ENCODE measurements at regions not wholly inside any gene's neighbourhood (a gene's known extent, or its start where the extent isn't known, plus 50 kb on each side); places are given as distances from the start of the nearest gene placed in this dataset.

GRCh38 chr5:174311121-174311520 is 265.6 kb downstream of the NSG2 start:
- DNase-seq (ENCODE audit: low read depth), result no peak

GRCh38 chr5:174311531-174312269 is 266.2 kb downstream of the NSG2 start:
- DNase-seq (ENCODE audit: low read depth), result peak; percentile 23

GRCh38 chr5:174312270-174312617 is 266.7 kb downstream of the NSG2 start:
- DNase-seq (ENCODE audit: low read depth), result no peak

- no peak for DNase-seq (ENCODE audit: low read depth)
Observed at GRCh38 chr5:174312641-174313040, 267.1 kb downstream of the NSG2 start.

GRCh38 chr5:174313615-174314014 is 268.1 kb downstream of the NSG2 start:
- no peak for DNase-seq (ENCODE audit: low read depth)

- DNase-seq (ENCODE audit: low read depth), result no peak
Observed at GRCh38 chr5:174314261-174314660, 268.8 kb downstream of the NSG2 start.

- no peak for DNase-seq (ENCODE audit: low read depth)
Observed at GRCh38 chr5:174315471-174315870, 270.0 kb downstream of the NSG2 start.

GRCh38 chr5:174315871-174316270 is 270.4 kb downstream of the NSG2 start:
- DNase-seq (ENCODE audit: low read depth), result no peak

- no peak for DNase-seq (ENCODE audit: low read depth)
Observed at GRCh38 chr5:174316326-174316725, 270.8 kb downstream of the NSG2 start.

GRCh38 chr5:174317256-174317894 is 271.9 kb downstream of the NSG2 start:
- no peak for DNase-seq (ENCODE audit: low read depth)

- no peak for DNase-seq (ENCODE audit: low read depth)
Observed at GRCh38 chr5:174318578-174318977, 273.1 kb downstream of the NSG2 start.

GRCh38 chr5:174319551-174319950 is 274.0 kb downstream of the NSG2 start:
- no peak for DNase-seq (ENCODE audit: low read depth)

- DNase-seq (ENCODE audit: low read depth), result no peak
Observed at GRCh38 chr5:174320051-174320450, 274.5 kb downstream of the NSG2 start.

- no peak for DNase-seq (ENCODE audit: low read depth)
Observed at GRCh38 chr5:174323878-174324281, 278.4 kb downstream of the NSG2 start.

- DNase-seq (ENCODE audit: low read depth), result no peak
Observed at GRCh38 chr5:174324680-174325079, 279.2 kb downstream of the NSG2 start.

GRCh38 chr5:174325431-174325830 is 279.9 kb downstream of the NSG2 start:
- no peak for DNase-seq (ENCODE audit: low read depth)

- DNase-seq (ENCODE audit: low read depth), result no peak
Observed at GRCh38 chr5:174325961-174326360, 280.5 kb downstream of the NSG2 start.

GRCh38 chr5:174326372-174326771 is 280.9 kb downstream of the NSG2 start:
- no peak for DNase-seq (ENCODE audit: low read depth)

- DNase-seq (ENCODE audit: low read depth), result peak; percentile 6
Observed at GRCh38 chr5:174327317-174327864, 281.9 kb downstream of the NSG2 start.

GRCh38 chr5:174327896-174328295 is 282.4 kb downstream of the NSG2 start:
- DNase-seq (ENCODE audit: low read depth), result no peak

GRCh38 chr5:174328631-174329299 is 283.3 kb downstream of the NSG2 start:
- DNase-seq (ENCODE audit: low read depth), result no peak

- no peak for DNase-seq (ENCODE audit: low read depth)
Observed at GRCh38 chr5:174329738-174330137, 284.2 kb downstream of the NSG2 start.

All from stimulated activated CD4-positive, alpha-beta T cell treated with anti-CD3 and anti-CD28 coated beads, Interleukin-2, amount 100 ng/mL, for 4 hours (primary cell).